ENCODE measurements at regions not wholly inside any gene's neighbourhood (a gene's known extent, or its start where the extent isn't known, plus 50 kb on each side); places are given as distances from the start of the nearest gene placed in this dataset.

GRCh38 chr4:71932941-71933340 is 98.9 kb upstream of the NPFFR2 start:
- DNase-seq (ENCODE audit: low spot score): no peak

GRCh38 chr4:71938776-71939175 is 93.0 kb upstream of the NPFFR2 start:
- no peak for DNase-seq (ENCODE audit: low spot score)

- peak; percentile 21 for DNase-seq (ENCODE audit: low spot score)
Measured at GRCh38 chr4:71941001-71941400, 90.8 kb upstream of the NPFFR2 start.

- DNase-seq (ENCODE audit: low spot score): no peak
Measured at GRCh38 chr4:71944956-71945355, 86.8 kb upstream of the NPFFR2 start.

GRCh38 chr4:71945791-71946190 is 86.0 kb upstream of the NPFFR2 start:
- no peak for DNase-seq (ENCODE audit: low spot score)

GRCh38 chr4:71958978-71959377 is 72.8 kb upstream of the NPFFR2 start:
- DNase-seq (ENCODE audit: low spot score): no peak

- no peak for DNase-seq (ENCODE audit: low spot score)
Measured at GRCh38 chr4:71962622-71963264, 69.1 kb upstream of the NPFFR2 start.

GRCh38 chr4:71974681-71975080 is 57.1 kb upstream of the NPFFR2 start:
- DNase-seq (ENCODE audit: low spot score): peak; percentile 26

- no peak for DNase-seq (ENCODE audit: low spot score)
Measured at GRCh38 chr4:71976523-71976922, 55.3 kb upstream of the NPFFR2 start.

GRCh38 chr4:71978210-71978835 is 53.5 kb upstream of the NPFFR2 start:
- no peak for DNase-seq (ENCODE audit: low spot score)

- DNase-seq (ENCODE audit: low spot score): no peak
Measured at GRCh38 chr4:71980976-71981375, 50.8 kb upstream of the NPFFR2 start.

All from GM03348 (cell line).